IMR-90 (cell line): ENCODE measurements at regions not wholly inside any gene's neighbourhood (a gene's known extent, or its start where the extent isn't known, plus 50 kb on each side); places are given as distances from the start of the nearest gene placed in this dataset.

ENCODE experiments used
- ATAC-seq: fragments of 200-7000 bp; cut with Tn5 transposase; 2 replicates; pipeline ENCODE4 v1.9.1; 2020; ENCODE audit warnings: low read depth, mild to moderate bottlenecking, moderate library complexity
- BruUV-seq: library from RNA; stranded (reverse); fragments of 400-500 nt; replicated peaks from 2 replicates; lab custom pipeline; 2021; lab: Mats Ljungman, UMichigan
- CTCF ChIA-PET: fragments of 300-600 bp; formaldehyde crosslinking; extraction: SDS; loops from one replicate; lab custom pipeline; 2021; ENCODE audit warnings: antibody characterized with exemption; lab: Yijun Ruan, JAX
- POLR2A ChIA-PET: fragments of 300-600 bp; sonication (Branson Sonifier 250); formaldehyde crosslinking; loops from one replicate; lab custom pipeline; 2022; ENCODE audit warnings: antibody characterized with exemption; ENCODE audit not compliant: unreplicated experiment; lab: Charles Lee
- DNase-seq: peaks from one replicate; pipeline ENCODE4 v3.0.0; 2013
- H2AFZ ChIP-seq: replicated peaks from 2 replicates; pipeline ENCODE3; 2013; ENCODE audit warnings: low read length, mild to moderate bottlenecking; ENCODE audit not compliant: poor library complexity
- H2AK5ac ChIP-seq: 2 replicates; pipeline ENCODE4 v1.6.1; 2013; ENCODE audit warnings: low read depth, low read length, inconsistent platforms
- H2AK9ac ChIP-seq: replicated peaks from 2 replicates; pipeline ENCODE3; 2013; ENCODE audit warnings: mild to moderate bottlenecking, low read depth, low read length, moderate library complexity; ENCODE audit not compliant: poor library complexity
- H2BK120ac ChIP-seq: 2 replicates; pipeline ENCODE4 v1.6.1; 2013; ENCODE audit warnings: low read depth, low read length, inconsistent platforms
- H2BK15ac ChIP-seq: 3 replicates; pipeline ENCODE4 v1.6.1; 2013; ENCODE audit warnings: low read depth, low read length, inconsistent platforms
- H2BK20ac ChIP-seq: 2 replicates; pipeline ENCODE4 v1.6.1; 2013; ENCODE audit warnings: low read depth, mild to moderate bottlenecking, inconsistent platforms, low read length, moderate library complexity
- H2BK5ac ChIP-seq: 2 replicates; pipeline ENCODE4 v1.6.1; 2013; ENCODE audit warnings: mild to moderate bottlenecking, low read depth, low read length, inconsistent platforms; ENCODE audit not compliant: poor library complexity, severe bottlenecking
- H3K14ac ChIP-seq: replicated peaks from 2 replicates; pipeline ENCODE4 v1.6.1; 2013; ENCODE audit warnings: low read depth, low read length, inconsistent platforms
- H3K18ac ChIP-seq: 2 replicates; pipeline ENCODE4 v1.6.1; 2013; ENCODE audit warnings: low read depth, low read length, control low read depth
- H3K23ac ChIP-seq: 2 replicates; pipeline ENCODE4 v1.6.1; 2013; ENCODE audit warnings: low read depth, low read length, inconsistent platforms
- H3K27ac ChIP-seq: 2 replicates; pipeline ENCODE4 v1.5.1; 2013; ENCODE audit warnings: mild to moderate bottlenecking, control low read depth, low read length; ENCODE audit not compliant: insufficient read depth
- H3K27me3 ChIP-seq: 2 replicates; pipeline ENCODE4 v1.6.1; 2013; ENCODE audit warnings: low read length; ENCODE audit not compliant: control insufficient read depth, insufficient read depth
- H3K36me3 ChIP-seq: 2 replicates; pipeline ENCODE4 v1.6.1; 2013; ENCODE audit warnings: low read length, mixed read lengths; ENCODE audit not compliant: control insufficient read depth, insufficient read depth
- H3K4ac ChIP-seq: 2 replicates; pipeline ENCODE4 v1.6.1; 2013; ENCODE audit warnings: low read depth, low read length, inconsistent platforms
- H3K4me1 ChIP-seq: 2 replicates; pipeline ENCODE4 v1.6.1; 2013; ENCODE audit warnings: low read length, mixed read lengths; ENCODE audit not compliant: control insufficient read depth, insufficient read depth
- H3K4me2 ChIP-seq: 2 replicates; pipeline ENCODE4 v1.6.1; 2013; ENCODE audit warnings: low read depth, mild to moderate bottlenecking, control low read depth, low read length, moderate library complexity
- H3K4me3 ChIP-seq: 2 replicates; pipeline ENCODE4 v1.5.1; 2013; ENCODE audit warnings: low read depth, mild to moderate bottlenecking, control low read depth, low read length, moderate library complexity; ENCODE audit not compliant: insufficient read depth
- H3K56ac ChIP-seq: 2 replicates; pipeline ENCODE4 v1.6.1; 2013; ENCODE audit warnings: low read length, inconsistent platforms; ENCODE audit not compliant: insufficient read depth; ENCODE audit errors: extremely low read depth
- H3K79me1 ChIP-seq, 2 experiments: 2 replicates each; pipeline ENCODE4 v1.6.1; 2013; ENCODE audit warnings: low read length in 2 of 2, inconsistent platforms in 1 of 2, low read depth in 1 of 2
- H3K9ac ChIP-seq: 2 replicates; pipeline ENCODE4 v1.6.1; 2013; ENCODE audit warnings: low read depth, low read length, control low read depth
- H3K9me1 ChIP-seq: 2 replicates; pipeline ENCODE4 v1.6.1; 2013; ENCODE audit warnings: low read length, inconsistent platforms; ENCODE audit not compliant: insufficient read depth
- H3K9me3 ChIP-seq: 2 replicates; pipeline ENCODE4 v1.6.1; 2013; ENCODE audit warnings: low read length; ENCODE audit not compliant: control insufficient read depth, insufficient read depth
- H4K20me1 ChIP-seq: 2 replicates; pipeline ENCODE4 v1.6.1; 2013; ENCODE audit warnings: low read length, inconsistent platforms; ENCODE audit not compliant: insufficient read depth
- H4K5ac ChIP-seq: 2 replicates; pipeline ENCODE4 v1.6.1; 2013; ENCODE audit warnings: mild to moderate bottlenecking, low read depth, low read length, control low read depth
- H4K8ac ChIP-seq, 2 experiments: 2 replicates each; pipeline ENCODE4 v1.6.1; 2013; ENCODE audit warnings: low read depth in 2 of 2, low read length in 2 of 2, control low read depth in 1 of 2, inconsistent platforms in 1 of 2
- H4K91ac ChIP-seq: 2 replicates; pipeline ENCODE4 v1.6.1; 2013; ENCODE audit warnings: low read depth, low read length, inconsistent platforms; ENCODE audit not compliant: insufficient read depth
- MAZ ChIP-seq: IDR thresholded peaks from 2 replicates; pipeline ENCODE4 v1.6.1; 2012; ENCODE audit warnings: low read depth, mild to moderate bottlenecking, low read length, improper control_type of control experiment, moderate library complexity, borderline replicate concordance
- MXI1 ChIP-seq: IDR thresholded peaks from 2 replicates; pipeline ENCODE4 v1.6.1; 2012; ENCODE audit warnings: low read depth, mild to moderate bottlenecking, low read length, moderate library complexity, borderline replicate concordance
- USF2 ChIP-seq: fragments of 150-350 bp; IDR thresholded peaks from 2 replicates; pipeline ENCODE4 v1.6.1; 2017; ENCODE audit warnings: mild to moderate bottlenecking, antibody characterized with exemption, low read length, low read depth
- WGBS, 2 experiments: methylation state at CpG; one replicate each; pipeline versions ENCODE4 v1.1.5 to v1.1.7; 2013; ENCODE audit warnings: missing lambda C conversion rate in 2 of 2; ENCODE audit not compliant: insufficient read length in 1 of 2; ENCODE audit errors: extremely low coverage in 2 of 2; 5-methylcytosine and 5-hydroxymethylcytosine counted together
- dilution Hi-C: fragments of 300-500 bp; cut with HindIII; formaldehyde crosslinking; loops from one replicate; pipeline ENCODE4 v1.14.3; 2018; ENCODE audit warnings: low sequenced_read_pairs; ENCODE audit not compliant: unreplicated experiment
- in situ Hi-C: fragments of 300-500 bp; cut with MboI; formaldehyde crosslinking; loops from 3 replicates; pipeline ENCODE4 v1.14.3; 2019; ENCODE audit warnings: low sequenced_read_pairs, inconsistent platforms, mixed read lengths
- intact Hi-C: fragments of 100-400 bp; cut with micrococcal nuclease; formaldehyde crosslinking; loops from 2 replicates; pipeline ENCODE4 v1.10.0; 2022

DNA sequence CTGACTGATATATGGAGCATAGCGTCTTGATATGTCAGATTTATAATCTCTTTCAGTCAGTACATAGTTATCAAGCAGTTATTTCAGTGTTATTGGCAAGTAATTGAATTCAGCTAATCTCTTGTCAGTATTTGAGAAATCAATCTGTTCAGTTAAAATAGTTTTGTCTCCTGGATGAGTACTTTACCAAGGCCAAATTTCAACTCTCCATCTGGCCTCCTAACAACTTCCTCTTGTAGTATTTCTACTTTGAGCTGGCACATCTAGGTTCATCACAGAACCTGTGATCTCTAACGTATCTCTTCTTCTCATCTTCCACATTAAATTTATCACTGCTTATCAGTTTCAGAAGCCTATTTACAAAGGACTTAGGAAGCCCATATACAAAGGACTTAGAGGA lies 690.5 kb downstream of the C12orf50 start:
- no peak overlapping the region for H3K14ac ChIP-seq
- H2BK5ac ChIP-seq: no peak overlapping the region
- intact Hi-C loops: no loop called here
- H2BK120ac ChIP-seq: no peak overlapping the region
- no peaks in the 10 kb centered on the region for H3K9me1 ChIP-seq
- no peak overlapping the region for H2AK9ac ChIP-seq
- no peak overlapping the region for H3K9ac ChIP-seq
- H3K27ac ChIP-seq: no peak overlapping the region
- ChIA-PET POLR2A (no interaction called here), CTCF (no interaction called here)
- TF ChIP-seq USF2 (no peak), MAZ (no peak), MXI1 (no peak)
- DNase-seq (no peak), ATAC-seq (no peak)
- no peak overlapping the region for H3K56ac ChIP-seq
- no peak overlapping the region for H2BK15ac ChIP-seq
- BruUV-seq: no TSS peak
- no peak overlapping the region for H4K91ac ChIP-seq
- no peaks in the 10 kb centered on the region for H3K79me1 ChIP-seq
- no peak overlapping the region for H3K4ac ChIP-seq
- H2BK20ac ChIP-seq: no peak overlapping the region
- no peaks in the 10 kb centered on the region for H4K20me1 ChIP-seq
- in situ Hi-C loops: no loop called here
- no CpG with 5 or more reads among the region's 2 CpGs for WGBS, 2 experiments
- H3K4me3 ChIP-seq: no peak overlapping the region
- H3K36me3 ChIP-seq: no peaks in the 10 kb centered on the region
- H3K4me1 ChIP-seq: no peaks in the 10 kb centered on the region
- no peaks in the 10 kb centered on the region for H3K9me3 ChIP-seq
- H4K5ac ChIP-seq: no peak overlapping the region
- no peak overlapping the region for H4K8ac ChIP-seq
- H3K4me2 ChIP-seq: no peak overlapping the region
- dilution Hi-C loops: no loop called here
- H3K18ac ChIP-seq: no peak overlapping the region
- no peak overlapping the region for H2AK5ac ChIP-seq
- H3K23ac ChIP-seq: no peak overlapping the region
- no peak overlapping the region for H2AFZ ChIP-seq
- no peaks in the 10 kb centered on the region for H3K27me3 ChIP-seq
